GM12878 (cell line): ENCODE measurements at regions not wholly inside any gene's neighbourhood (a gene's known extent, or its start where the extent isn't known, plus 50 kb on each side); places are given as distances from the start of the nearest gene placed in this dataset.

ENCODE experiments used
- ATAC-seq: fragments of 200-7000 bp; cut with Tn5 transposase; 3 replicates; pipeline ENCODE4 v1.9.1; 2020; ENCODE audit warnings: mild to moderate bottlenecking, moderate library complexity
- BruUV-seq: library from RNA; stranded (reverse); fragments of 400-500 nt; replicated peaks from 2 replicates; lab custom pipeline; 2021; lab: Mats Ljungman, UMichigan
- CTCF ChIA-PET: fragments of 300-600 bp; sonication (Branson Sonifier 250); formaldehyde crosslinking; extraction: SDS; loops from one replicate; lab custom pipeline; 2021; ENCODE audit warnings: inconsistent platforms; lab: Yijun Ruan, JAX
- POLR2A ChIA-PET: fragments of 350-600 bp; formaldehyde crosslinking; extraction: SDS; loops from one replicate; lab custom pipeline; 2021; ENCODE audit warnings: inconsistent platforms; lab: Charles Lee
- RAD21 ChIA-PET: fragments of 300-600 bp; sonication (Branson Sonifier 250); formaldehyde crosslinking; loops from one replicate; lab custom pipeline; 2023; ENCODE audit warnings: antibody characterized with exemption; ENCODE audit not compliant: unreplicated experiment; lab: Charles Lee
- SMC1A ChIA-PET: fragments of 300-600 bp; sonication (Branson Sonifier 250); formaldehyde crosslinking; loops from one replicate; lab custom pipeline; 2023; ENCODE audit not compliant: unreplicated experiment, uncharacterized antibody; lab: Charles Lee
- DNase-seq: peaks from one replicate; pipeline ENCODE4 v3.0.0-alpha.2; 2011; ENCODE audit warnings: low read depth, low spot score
- FAIRE-seq: peaks from 3 replicates; lab custom pipeline; 2011; peaks lifted over from hg19 to GRCh38; lab: Jason Lieb, UNC
- H2AFZ ChIP-seq: 2 replicates; pipeline ENCODE4 v1.6.0; 2011; ENCODE audit warnings: low read depth, low read length, control low read depth; ENCODE audit not compliant: control insufficient read depth
- H3K27ac ChIP-seq: 2 replicates; pipeline ENCODE4 v1.5.1; 2011; ENCODE audit warnings: control low read depth; ENCODE audit not compliant: control insufficient read depth, insufficient read depth
- H3K27me3 ChIP-seq, 2 experiments: replicated peaks in 1 of 2; 2 replicates each; pipeline versions ENCODE4 v1.6.0 to v1.6.1; 2011; ENCODE audit warnings: low read length in 1 of 2; ENCODE audit not compliant: control insufficient read depth in 2 of 2, insufficient read depth in 2 of 2
- H3K36me3 ChIP-seq, 2 experiments: 2 replicates each; pipeline ENCODE4 v1.5.1; 2011; ENCODE audit warnings: low read length in 1 of 2; ENCODE audit not compliant: control insufficient read depth in 2 of 2, insufficient read depth in 2 of 2
- H3K4me1 ChIP-seq: 2 replicates; pipeline ENCODE4 v1.6.1; 2011; ENCODE audit warnings: mild to moderate bottlenecking, low read length, moderate library complexity, mixed read lengths; ENCODE audit not compliant: control insufficient read depth, insufficient read depth
- H3K4me2 ChIP-seq: 2 replicates; pipeline ENCODE4 v1.6.0; 2011; ENCODE audit warnings: control low read depth; ENCODE audit not compliant: control insufficient read depth, insufficient read depth
- H3K4me3 ChIP-seq: fragments of 200-600 bp; sonication (generic); 2 replicates; pipeline ENCODE4 v1.5.1; 2016
- H3K79me2 ChIP-seq: 2 replicates; pipeline ENCODE4 v1.6.0; 2011; ENCODE audit warnings: low read length; ENCODE audit not compliant: control insufficient read depth, insufficient read depth
- H3K9ac ChIP-seq: 2 replicates; pipeline ENCODE4 v1.8.0; 2011; ENCODE audit warnings: low read length, control low read depth, mixed read lengths; ENCODE audit not compliant: control insufficient read depth, insufficient read depth
- H3K9me3 ChIP-seq: replicated peaks from 3 replicates; pipeline ENCODE4 v1.5.1; 2011; ENCODE audit warnings: mild to moderate bottlenecking, low read length; ENCODE audit not compliant: control insufficient read depth, insufficient read depth
- H4K20me1 ChIP-seq: 2 replicates; pipeline ENCODE4 v1.6.0; 2011; ENCODE audit not compliant: control insufficient read depth, insufficient read depth
- CBX5 ChIP-seq: sonication (generic); IDR thresholded peaks from 2 replicates; pipeline ENCODE4 v1.6.1; 2016; ENCODE audit warnings: low read depth, moderate library complexity, mild to moderate bottlenecking, inconsistent platforms
- DPF2 ChIP-seq: fragments of 450-650 bp; IDR thresholded peaks from 2 replicates; pipeline ENCODE4 v1.6.1; 2017; ENCODE audit warnings: mild to moderate bottlenecking
- ELK1 ChIP-seq: IDR thresholded peaks from 2 replicates; pipeline ENCODE4 v1.6.1; 2012; ENCODE audit warnings: low read depth, low read length, improper control_type of control experiment
- MEF2A ChIP-seq: IDR thresholded peaks from 2 replicates; pipeline ENCODE4 v1.6.1; 2011; ENCODE audit warnings: low read depth, mild to moderate bottlenecking, low read length, moderate library complexity; ENCODE audit not compliant: insufficient read depth
- NFXL1 ChIP-seq: fragments of 450-650 bp; IDR thresholded peaks from 2 replicates; pipeline ENCODE4 v1.6.1; 2017; ENCODE audit warnings: antibody characterized with exemption, mild to moderate bottlenecking, borderline replicate concordance
- PAX8 ChIP-seq: fragments of 450-650 bp; IDR thresholded peaks from 2 replicates; pipeline ENCODE4 v1.6.1; 2017; ENCODE audit warnings: mild to moderate bottlenecking, moderate library complexity
- PBX3 ChIP-seq: IDR thresholded peaks from 2 replicates; pipeline ENCODE4 v1.6.1; 2011; ENCODE audit warnings: mild to moderate bottlenecking, low read depth, low read length, moderate library complexity; ENCODE audit not compliant: insufficient replicate concordance
- RCOR1 ChIP-seq: conservative IDR thresholded peaks from 2 replicates; pipeline ENCODE4 v1.6.1; 2012; ENCODE audit warnings: low read depth, low read length, improper control_type of control experiment
- TCF7 ChIP-seq: IDR thresholded peaks from 2 replicates; pipeline ENCODE4 v1.6.1; 2014; ENCODE audit warnings: antibody characterized with exemption, borderline replicate concordance
- ZNF217 ChIP-seq: fragments of 450-650 bp; IDR thresholded peaks from 2 replicates; pipeline ENCODE4 v1.6.1; 2017; ENCODE audit warnings: antibody characterized with exemption, mild to moderate bottlenecking
- WGBS: methylation state at CpG from one replicate; pipeline ENCODE4 v1.1.6; 2016; ENCODE audit warnings: low lambda C conversion rate; ENCODE audit not compliant: insufficient replicate concordance, insufficient coverage; ENCODE audit errors: missing lambda C conversion rate; 5-methylcytosine and 5-hydroxymethylcytosine counted together
- in situ Hi-C: fragments of 300-500 bp; cut with MboI; formaldehyde crosslinking; loops from 9 replicates; pipeline ENCODE4 v1.14.3; 2018; ENCODE audit warnings: mixed read lengths
- intact Hi-C: fragments of 100-400 bp; cut with micrococcal nuclease; formaldehyde crosslinking; loops from one replicate; pipeline ENCODE4 v1.14.2; 2022; ENCODE audit not compliant: unreplicated experiment

GRCh38 chr5:143646961-143647360 lies 165.0 kb upstream of the HMHB1 start:
- Histone ChIP-seq H4K20me1 (no peaks in the 10 kb centered on the region), H3K9ac (no peak overlapping the region), H3K36me3 (no peaks in the 10 kb centered on the region), H3K27ac (no peak overlapping the region), H3K4me1 (peaks cover 11% of the 10 kb centered on the region), H3K79me2 (no peaks in the 10 kb centered on the region), H3K4me2 (no peak overlapping the region), H3K27me3 (no peaks in the 10 kb centered on the region), H3K9me3 (no peaks in the 10 kb centered on the region), H2AFZ (no peak overlapping the region), H3K4me3 (no peak overlapping the region)
- CTCF ChIA-PET: no interaction called here
- intact Hi-C loops: loop anchor here (10.0 kb wide), 1 partner anchor 318 kb away; no protein-coding TSS in a partner anchor
- RAD21 ChIA-PET: no interaction called here
- no peak for ATAC-seq
- no peak for DNase-seq
- SMC1A ChIA-PET: interaction anchor here (1.1 kb wide), 1 partner anchor 36 kb away, joined by 3 read pairs; no protein-coding TSS in a partner anchor
- WGBS: 95% methylated on average over 14 of the region's 14 CpGs
- no peak for FAIRE-seq
- BruUV-seq: no TSS peak
- POLR2A ChIA-PET: no interaction called here
- in situ Hi-C loops: no loop called here
- TF ChIP-seq DPF2 (no peak), MEF2A (no peak), NFXL1 (no peak), ELK1 (no peak), PBX3 (no peak), ZNF217 (no peak), CBX5 (no peak), TCF7 (no peak), RCOR1 (no peak), PAX8 (no peak)
